Ascending aorta (tissue), 2 donors: ENCODE measurements at regions not wholly inside any gene's neighbourhood (a gene's known extent, or its start where the extent isn't known, plus 50 kb on each side); places are given as distances from the start of the nearest gene placed in this dataset.

Source experiments
- DNase-seq, 2 donors: peaks; one replicate each; pipeline ENCODE4 v3.0.0-alpha.2; 2019; ENCODE audit warnings: low spot score in 2 of 2
- H3K27ac ChIP-seq, 2 donors: fragments of 200-600 bp; sonication (generic); one replicate each; pipeline ENCODE4 v1.5.1; 2016 to 2017; ENCODE audit warnings: mild to moderate bottlenecking in 1 of 2
- H3K27me3 ChIP-seq: fragments of 200-600 bp; sonication (generic); one replicate; pipeline ENCODE4 v1.5.1; 2017
- H3K36me3 ChIP-seq, 2 donors: fragments of 200-600 bp; sonication (generic); one replicate each; pipeline ENCODE4 v1.5.1; 2016
- H3K4me1 ChIP-seq, 2 donors: fragments of 200-600 bp; sonication (generic); one replicate each; pipeline ENCODE4 v1.5.1; 2016 to 2017; ENCODE audit warnings: mild to moderate bottlenecking in 1 of 2
- H3K4me3 ChIP-seq, 2 donors: fragments of 200-600 bp; sonication (generic); one replicate each; pipeline ENCODE4 v1.5.1; 2016 to 2017; ENCODE audit warnings: mild to moderate bottlenecking in 1 of 2
- H3K9me3 ChIP-seq, 2 donors: fragments of 200-600 bp; sonication (generic); one replicate each; pipeline ENCODE4 v1.5.1; 2016
- CTCF ChIP-seq, 3 experiments: fragments of 200-600 bp in 2 of 3; fragments of 450-650 bp in 1 of 3; sonication (generic) in 2 of 3; IDR thresholded peaks; one replicate each; pipeline ENCODE4 v1.5.1; 2016 to 2019; ENCODE audit warnings: antibody characterized with exemption in 3 of 3, mild to moderate bottlenecking in 1 of 3, moderate library complexity in 1 of 3
- intact Hi-C: fragments of 100-400 bp; cut with DNase I; formaldehyde crosslinking; loops from one replicate; pipeline ENCODE4 v1.15.1; 2023

- Histone ChIP-seq H3K27me3 (no peaks in the 10 kb centered on the region), H3K4me1 (no peaks in the 10 kb centered on the region), H3K9me3 (no peaks in the 10 kb centered on the region), H3K36me3 (no peaks in the 10 kb centered on the region), H3K27ac (no peak overlapping the region), H3K4me3 (no peak overlapping the region)
- intact Hi-C loops = no loop called here
- TF ChIP-seq CTCF (IDR thresholded peaks at IDR 0.05) = peak in 2 of 3 experiments; percentile 24 to 30
- no peak for DNase-seq
Measured at GRCh38 chr3:5304789-5305683, 117.5 kb downstream of the EDEM1 start.

GRCh38 chr3:5305684-5305989, 118.1 kb downstream of the EDEM1 start:
- Histone ChIP-seq H3K36me3 (no peaks in the 10 kb centered on the region), H3K4me1 (no peaks in the 10 kb centered on the region), H3K4me3 (no peak overlapping the region), H3K27ac (no peak overlapping the region), H3K27me3 (no peaks in the 10 kb centered on the region), H3K9me3 (no peaks in the 10 kb centered on the region)
- intact Hi-C loops = no loop called here
- TF ChIP-seq CTCF (IDR thresholded peaks at IDR 0.05) = no peak
- no peak for DNase-seq

GRCh38 chr3:5309171-5309570, 121.7 kb downstream of the EDEM1 start:
- Histone ChIP-seq H3K9me3 (no peaks in the 10 kb centered on the region), H3K36me3 (no peaks in the 10 kb centered on the region), H3K4me3 (no peak overlapping the region), H3K27me3 (no peaks in the 10 kb centered on the region), H3K27ac (no peak overlapping the region), H3K4me1 (no peaks in the 10 kb centered on the region)
- intact Hi-C loops = no loop called here
- DNase-seq = no peak
- no peak for TF ChIP-seq CTCF (IDR thresholded peaks at IDR 0.05)

- Histone ChIP-seq H3K4me1 (no peaks in the 10 kb centered on the region), H3K36me3 (no peaks in the 10 kb centered on the region), H3K27ac (no peak overlapping the region), H3K9me3 (no peaks in the 10 kb centered on the region), H3K4me3 (no peak overlapping the region), H3K27me3 (no peaks in the 10 kb centered on the region)
- no peak for DNase-seq
- no peak for TF ChIP-seq CTCF (IDR thresholded peaks at IDR 0.05)
- intact Hi-C loops = no loop called here
Measured at GRCh38 chr3:5309602-5310001, 122.1 kb downstream of the EDEM1 start.

GRCh38 chr3:5310509-5310908, 123.0 kb downstream of the EDEM1 start:
- H3K27me3 ChIP-seq = no peaks in the 10 kb centered on the region
- H3K4me1 ChIP-seq = no peaks in the 10 kb centered on the region
- H3K36me3 ChIP-seq = no peaks in the 10 kb centered on the region
- DNase-seq = no peak
- TF ChIP-seq CTCF (IDR thresholded peaks at IDR 0.05) = no peak
- no peak overlapping the region for H3K4me3 ChIP-seq
- no peaks in the 10 kb centered on the region for H3K9me3 ChIP-seq
- no peak overlapping the region for H3K27ac ChIP-seq
- intact Hi-C loops = no loop called here
